ENCODE measurements at regions not wholly inside any gene's neighbourhood (a gene's known extent, or its start where the extent isn't known, plus 50 kb on each side); places are given as distances from the start of the nearest gene placed in this dataset.

- Histone ChIP-seq H3K9me3 (ENCODE audit: control insufficient read depth, insufficient read depth, low read depth, low read length) (no peaks in the 10 kb centered on the region), H2AFZ (ENCODE audit: low read length) (no peak overlapping the region), H4K20me1 (ENCODE audit: control insufficient read depth, extremely low read depth, insufficient read depth, low read length) (no peaks in the 10 kb centered on the region), H3K79me2 (ENCODE audit: control insufficient read depth, insufficient read depth, low read length) (no peaks in the 10 kb centered on the region), H3K4me2 (ENCODE audit: extremely low read depth, insufficient read depth, low read length) (no peak overlapping the region), H3K4me3 (replicated peaks in 1 of 4; ENCODE audit: control extremely low read depth in 1 of 4, insufficient read depth in 1 of 4, low read depth in 3 of 4, low read length in 4 of 4) (no peak overlapping the region), H3K36me3 (ENCODE audit: control insufficient read depth, insufficient read depth, low read length) (no peaks in the 10 kb centered on the region), H3K9ac (ENCODE audit: insufficient read depth, low read length) (no peak overlapping the region), H3K4me1 (ENCODE audit: control insufficient read depth, extremely low read depth, insufficient read depth, low read length) (peaks cover 22% of the 10 kb centered on the region), H3K27ac (ENCODE audit: insufficient read depth, low read length) (peak overlapping the region; percentile 65), H3K27me3 (ENCODE audit: control insufficient read depth, insufficient read depth, low read length) (no peaks in the 10 kb centered on the region)
- TF ChIP-seq CTCF (conservative IDR thresholded peaks at IDR 0.05 in 1 of 2, IDR thresholded peaks at IDR 0.05 in 1 of 2; ENCODE audit: low read depth in 1 of 2, low read length in 2 of 2) (no peak), EZH2 (IDR thresholded peaks at IDR 0.05; ENCODE audit: low read length, missing control alignments) (no peak)
- peak; percentile 91 for DNase-seq (ENCODE audit: low read depth in 2 of 2)
These were observed 497.0 kb upstream of the USP24 start for GRCh38 chr1:55712148-55712547.

- no peak for DNase-seq (ENCODE audit: low read depth in 2 of 2)
- no peaks in the 10 kb centered on the region for H4K20me1 ChIP-seq (ENCODE audit: control insufficient read depth, extremely low read depth, insufficient read depth, low read length)
- peaks cover 3% of the 10 kb centered on the region for H3K4me1 ChIP-seq (ENCODE audit: control insufficient read depth, extremely low read depth, insufficient read depth, low read length)
- H2AFZ ChIP-seq (ENCODE audit: low read length), result no peak overlapping the region
- no peaks in the 10 kb centered on the region for H3K27me3 ChIP-seq (ENCODE audit: control insufficient read depth, insufficient read depth, low read length)
- H3K36me3 ChIP-seq (ENCODE audit: control insufficient read depth, insufficient read depth, low read length), result no peaks in the 10 kb centered on the region
- H3K27ac ChIP-seq (ENCODE audit: insufficient read depth, low read length), result no peak overlapping the region
- H3K9me3 ChIP-seq (ENCODE audit: control insufficient read depth, insufficient read depth, low read depth, low read length), result no peaks in the 10 kb centered on the region
- TF ChIP-seq EZH2 (IDR thresholded peaks at IDR 0.05; ENCODE audit: low read length, missing control alignments) (no peak), CTCF (conservative IDR thresholded peaks at IDR 0.05 in 1 of 2, IDR thresholded peaks at IDR 0.05 in 1 of 2; ENCODE audit: low read depth in 1 of 2, low read length in 2 of 2) (no peak)
- no peak overlapping the region for H3K4me2 ChIP-seq (ENCODE audit: extremely low read depth, insufficient read depth, low read length)
- no peak overlapping the region for H3K9ac ChIP-seq (ENCODE audit: insufficient read depth, low read length)
- no peak overlapping the region for H3K4me3 ChIP-seq (replicated peaks in 1 of 4; ENCODE audit: control extremely low read depth in 1 of 4, insufficient read depth in 1 of 4, low read depth in 3 of 4, low read length in 4 of 4)
- no peaks in the 10 kb centered on the region for H3K79me2 ChIP-seq (ENCODE audit: control insufficient read depth, insufficient read depth, low read length)
These were observed 493.6 kb upstream of the USP24 start for GRCh38 chr1:55708781-55709180.

GRCh38 chr1:55707846-55708245 lies 492.7 kb upstream of the USP24 start:
- Histone ChIP-seq H4K20me1 (ENCODE audit: control insufficient read depth, extremely low read depth, insufficient read depth, low read length) (no peaks in the 10 kb centered on the region), H3K4me3 (replicated peaks in 1 of 4; ENCODE audit: control extremely low read depth in 1 of 4, insufficient read depth in 1 of 4, low read depth in 3 of 4, low read length in 4 of 4) (no peak overlapping the region), H3K27me3 (ENCODE audit: control insufficient read depth, insufficient read depth, low read length) (no peaks in the 10 kb centered on the region), H3K27ac (ENCODE audit: insufficient read depth, low read length) (no peak overlapping the region), H3K4me1 (ENCODE audit: control insufficient read depth, extremely low read depth, insufficient read depth, low read length) (peaks cover 7% of the 10 kb centered on the region), H3K79me2 (ENCODE audit: control insufficient read depth, insufficient read depth, low read length) (no peaks in the 10 kb centered on the region), H2AFZ (ENCODE audit: low read length) (no peak overlapping the region), H3K36me3 (ENCODE audit: control insufficient read depth, insufficient read depth, low read length) (no peaks in the 10 kb centered on the region), H3K9ac (ENCODE audit: insufficient read depth, low read length) (no peak overlapping the region), H3K4me2 (ENCODE audit: extremely low read depth, insufficient read depth, low read length) (no peak overlapping the region), H3K9me3 (ENCODE audit: control insufficient read depth, insufficient read depth, low read depth, low read length) (no peaks in the 10 kb centered on the region)
- TF ChIP-seq EZH2 (IDR thresholded peaks at IDR 0.05; ENCODE audit: low read length, missing control alignments) (no peak), CTCF (conservative IDR thresholded peaks at IDR 0.05 in 1 of 2, IDR thresholded peaks at IDR 0.05 in 1 of 2; ENCODE audit: low read depth in 1 of 2, low read length in 2 of 2) (no peak)
- DNase-seq (ENCODE audit: low read depth in 2 of 2), result no peak
